K562 (cell line): ENCODE measurements at regions not wholly inside any gene's neighbourhood (a gene's known extent, or its start where the extent isn't known, plus 50 kb on each side); places are given as distances from the start of the nearest gene placed in this dataset.

Experiments
- ATAC-seq: fragments of 200-7000 bp; cut with Tn5 transposase; 3 replicates; pipeline ENCODE4 v1.9.1; 2020; ENCODE audit warnings: moderate library complexity
- BruUV-seq: library from RNA; stranded (reverse); fragments of 400-500 nt; replicated peaks from 2 replicates; lab custom pipeline; 2021; lab: Mats Ljungman, UMichigan
- CTCF ChIA-PET: fragments of 300-600 bp; formaldehyde crosslinking; extraction: SDS; loops from one replicate; lab custom pipeline; 2021; ENCODE audit warnings: low intra/inter-chr PET ratio; lab: Yijun Ruan, JAX
- POLR2A ChIA-PET: fragments of 300-600, 350-650 bp; sonication (Branson Sonifier 250); formaldehyde crosslinking; extraction: SDS; loops from one replicate; lab custom pipeline; 2021; ENCODE audit warnings: antibody characterized with exemption, inconsistent platforms; lab: Yijun Ruan, JAX
- DNase-seq, 4 experiments: peaks; one replicate each; pipeline versions ENCODE4 v3.0.0 to v3.0.0-alpha.2; 2011 to 2018; ENCODE audit warnings: low spot score in 3 of 4, mixed read lengths in 3 of 4; ENCODE audit errors: extremely low read depth in 1 of 4
- FAIRE-seq: peaks from 2 replicates; lab custom pipeline; 2011; peaks lifted over from hg19 to GRCh38; lab: Jason Lieb, UNC
- H2AFZ ChIP-seq: 2 replicates; pipeline ENCODE4 v1.6.0; 2011; ENCODE audit warnings: low read depth, low read length, control low read depth, inconsistent platforms
- H3K27ac ChIP-seq: fragments of 200-600 bp; 3 replicates; pipeline ENCODE4 v1.8.0; 2011; ENCODE audit warnings: low read depth, mild to moderate bottlenecking, control low read depth, inconsistent platforms, low read length, moderate library complexity, mixed read lengths; ENCODE audit errors: extremely low read depth
- H3K27me3 ChIP-seq, 2 experiments: fragments of 300-600 bp in 1 of 2; 2 replicates in 1 of 2; 3 replicates in 1 of 2; pipeline versions ENCODE4 v1.6.0 to v1.8.0; 2011; ENCODE audit warnings: inconsistent platforms in 2 of 2, low read length in 2 of 2, mild to moderate bottlenecking in 1 of 2, mixed read lengths in 1 of 2, moderate library complexity in 1 of 2; ENCODE audit not compliant: control insufficient read depth in 2 of 2, insufficient read depth in 2 of 2
- H3K36me3 ChIP-seq: fragments of 300-600 bp; 3 replicates; pipeline ENCODE4 v1.8.0; 2011; ENCODE audit warnings: mild to moderate bottlenecking, low read length, inconsistent platforms; ENCODE audit not compliant: control insufficient read depth, insufficient read depth
- H3K4me1 ChIP-seq, 2 experiments: fragments of 200-600 bp in 1 of 2; replicated peaks in 1 of 2; 2 replicates in 1 of 2; 3 replicates in 1 of 2; pipeline versions ENCODE4 v1.5.1 to v1.8.0; 2011; ENCODE audit warnings: inconsistent platforms in 2 of 2, low read length in 2 of 2, mild to moderate bottlenecking in 1 of 2, mixed read lengths in 1 of 2, moderate library complexity in 1 of 2; ENCODE audit not compliant: control insufficient read depth in 2 of 2, insufficient read depth in 2 of 2
- H3K4me2 ChIP-seq: 2 replicates; pipeline ENCODE4 v1.6.1; 2011; ENCODE audit warnings: low read length, control low read depth, inconsistent platforms, mixed read lengths; ENCODE audit not compliant: insufficient read depth
- H3K4me3 ChIP-seq: fragments of 200-600 bp; sonication (generic), shearing (Covaris generic); 2 replicates; pipeline ENCODE4 v1.5.1; 2016; ENCODE audit warnings: control low read depth, inconsistent platforms
- H3K79me2 ChIP-seq: fragments of 200-600 bp; 3 replicates; pipeline ENCODE4 v1.8.0; 2011; ENCODE audit warnings: low read length, inconsistent platforms; ENCODE audit not compliant: control insufficient read depth, insufficient read depth
- H3K9ac ChIP-seq, 2 experiments: 2 replicates each; pipeline versions ENCODE4 v1.6.0 to v1.6.1; 2011; ENCODE audit warnings: low read depth in 2 of 2, low read length in 2 of 2, control low read depth in 1 of 2, inconsistent platforms in 1 of 2, mild to moderate bottlenecking in 1 of 2, mixed read lengths in 1 of 2; ENCODE audit not compliant: insufficient read depth in 1 of 2
- H3K9me1 ChIP-seq: one replicate; pipeline ENCODE4 v1.6.0; 2011; ENCODE audit warnings: inconsistent platforms, mild to moderate bottlenecking, low read length, moderate library complexity; ENCODE audit not compliant: control insufficient read depth, insufficient read depth
- H3K9me3 ChIP-seq: replicated peaks from 2 replicates; pipeline ENCODE4 v1.5.1; 2011; ENCODE audit warnings: low read depth, low read length, inconsistent platforms; ENCODE audit not compliant: control insufficient read depth, insufficient read depth
- H4K20me1 ChIP-seq: replicated peaks from 2 replicates; pipeline ENCODE4 v1.6.1; 2011; ENCODE audit warnings: low read length, inconsistent platforms, mixed read lengths; ENCODE audit not compliant: control insufficient read depth, insufficient read depth
- CBX8 ChIP-seq: fragments of 200-600 bp; sonication (generic); IDR thresholded peaks from 2 replicates; pipeline ENCODE4 v1.6.1; 2012; ENCODE audit warnings: borderline replicate concordance, mixed run types, low read depth, mild to moderate bottlenecking, moderate library complexity, mixed read lengths, low read length, control low read depth, inconsistent platforms; ENCODE audit not compliant: poor library complexity, severe bottlenecking; ENCODE audit errors: extremely low read depth
- HES1 ChIP-seq: fragments of 450-650 bp; IDR thresholded peaks from 2 replicates; pipeline ENCODE4 v1.6.1; 2016; ENCODE audit warnings: low read depth, mild to moderate bottlenecking, moderate library complexity
- MAZ ChIP-seq, 2 experiments: fragments of 450-650 bp in 1 of 2; sonication (generic) in 1 of 2; formaldehyde crosslinking; IDR thresholded peaks in 1 of 2; conservative IDR thresholded peaks in 1 of 2; 2 replicates each; pipeline versions ENCODE4 v1.4.0 to v1.5.0; 2020; ENCODE audit warnings: mild to moderate bottlenecking in 1 of 2, missing genetic modification reagents in 1 of 2
- PREB ChIP-seq: sonication (generic); formaldehyde crosslinking; IDR thresholded peaks from 2 replicates; pipeline ENCODE4 v1.8.1; 2023; ENCODE audit warnings: mild to moderate bottlenecking, missing genetic modification reagents
- ZEB2 ChIP-seq: fragments of 450-650 bp; IDR thresholded peaks from 2 replicates; pipeline ENCODE4 v1.6.1; 2016
- WGBS: fragments of 100-300 bp; shearing (Covaris generic); methylation state at CpG from one replicate; pipeline ENCODE4 v1.1.6; 2016; ENCODE audit warnings: low coverage, mixed read lengths; ENCODE audit not compliant: insufficient coverage; ENCODE audit errors: missing lambda C conversion rate; 5-methylcytosine and 5-hydroxymethylcytosine counted together
- in situ Hi-C: fragments of 300-500 bp; cut with MboI; formaldehyde crosslinking; loops from 4 replicates; pipeline ENCODE4 v1.15.0; 2018; ENCODE audit warnings: inconsistent platforms, mixed read lengths
- intact Hi-C: fragments of 100-400 bp; cut with micrococcal nuclease; formaldehyde crosslinking; loops from 2 replicates; pipeline ENCODE4 v1.14.2; 2022

DNA sequence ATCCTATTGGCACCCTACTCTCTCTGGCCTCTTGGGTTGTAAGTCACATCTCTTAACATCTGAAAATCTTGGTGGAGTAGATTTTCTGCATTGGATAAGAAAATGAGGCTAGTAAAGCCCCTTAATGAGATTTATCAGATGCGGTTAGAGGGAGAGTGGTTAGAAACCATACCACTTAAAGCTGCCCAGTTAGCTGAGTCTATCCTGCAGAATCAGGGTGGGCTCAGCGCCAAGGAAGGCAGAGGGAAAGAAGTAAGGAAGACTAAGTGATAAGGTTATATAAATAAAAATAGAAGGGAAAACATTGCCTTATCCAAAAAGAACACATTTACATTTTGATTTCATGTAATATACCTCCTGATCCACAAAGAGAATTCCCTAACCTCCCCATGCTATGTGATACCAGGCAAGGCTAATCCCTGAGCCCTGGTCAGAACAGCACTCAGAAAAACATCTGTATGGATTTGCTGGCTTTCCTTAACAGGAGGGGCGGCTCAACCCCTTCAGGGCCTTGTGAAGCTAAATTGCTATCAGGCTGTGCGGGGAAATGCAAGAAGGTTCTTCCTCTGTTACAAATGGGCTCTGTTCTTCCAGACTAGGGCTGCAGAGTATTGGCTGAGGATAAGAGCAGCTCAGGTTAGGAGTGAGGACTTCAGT lies 101.7 kb downstream of the SNX19 start:
- no peak for FAIRE-seq

More for the DNA sequence above, 101.7 kb downstream of the SNX19 start:
- no TSS peak for BruUV-seq
- Histone ChIP-seq H3K4me1 (no peaks in the 10 kb centered on the region), H3K9ac (no peak overlapping the region), H3K9me1 (no peaks in the 10 kb centered on the region), H4K20me1 (no peaks in the 10 kb centered on the region), H3K27ac (no peak overlapping the region), H3K27me3 (peaks cover 0 to 14% of the 10 kb centered on the region in 2 experiments; a peak in 3 of 5 replicates), H3K4me2 (no peak overlapping the region), H3K9me3 (no peaks in the 10 kb centered on the region), H3K36me3 (no peaks in the 10 kb centered on the region), H3K79me2 (no peaks in the 10 kb centered on the region), H3K4me3 (no peak overlapping the region), H2AFZ (no peak overlapping the region)
- CTCF ChIA-PET: no interaction called here
- DNase-seq (no peak), ATAC-seq (no peak)
- in situ Hi-C loops (no loop called here), intact Hi-C loops (no loop called here)
- WGBS: 0% methylated on average over 4 of the region's 4 CpGs
- TF ChIP-seq ZEB2 (no peak), MAZ (CRISPR knock-in tag; conservative IDR thresholded peaks at IDR 0.05 in 1 of 2, IDR thresholded peaks at IDR 0.05 in 1 of 2) (no peak), PREB (CRISPR knock-in tag) (no peak), HES1 (no peak), CBX8 (no peak)
- POLR2A ChIA-PET: no interaction called here
